ENCODE measurements at regions not wholly inside any gene's neighbourhood (a gene's known extent, or its start where the extent isn't known, plus 50 kb on each side); places are given as distances from the start of the nearest gene placed in this dataset.

DNA sequence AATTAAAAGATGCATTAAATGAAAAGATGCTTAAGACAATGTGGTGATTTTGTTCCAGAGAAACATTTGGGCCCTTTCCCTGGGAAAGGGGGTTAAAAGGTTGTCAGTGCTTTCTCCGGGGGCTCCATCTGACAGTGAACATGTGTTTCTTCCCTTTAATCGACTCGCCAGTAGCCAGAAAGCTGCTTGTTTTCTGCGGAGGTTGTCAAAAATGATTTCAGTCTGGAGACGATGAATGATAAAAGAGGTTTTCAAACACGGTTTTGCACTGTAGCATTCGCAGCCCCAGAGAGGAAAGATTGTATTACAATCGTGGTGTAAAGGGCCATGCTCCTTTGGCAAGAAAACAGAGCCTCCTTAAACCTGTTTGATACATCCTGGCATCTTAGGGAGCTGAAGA, 111.5 kb upstream of the MEIS1 start:
- POLR2A ChIA-PET: no interaction called here
- H3K4me3 Mint-ChIP-seq: no peak overlapping the region
- H3K36me3 Mint-ChIP-seq: no peaks in the 10 kb centered on the region
- H3K9me3 Mint-ChIP-seq: no peaks in the 10 kb centered on the region
- ATAC-seq (peak; percentile 43; the same call in 1 of the 2 replicates), DNase-seq (ENCODE audit: low spot score) (no peak)
- CTCF ChIA-PET: interaction anchor here (0.6 kb wide), 1 partner anchor 15 kb away, joined by 3 read pairs; no protein-coding TSS in a partner anchor
- no peaks in the 10 kb centered on the region for H3K27me3 Mint-ChIP-seq (ENCODE audit: low read depth)
- H3K27ac Mint-ChIP-seq: no peak overlapping the region
- TF ChIP-seq ZNF138 (CRISPR knock-in tag; conservative IDR thresholded peaks at IDR 0.05) (no peak), ZNF423 (CRISPR knock-in tag; IDR thresholded peaks at IDR 0.05) (no peak), NR1H2 (CRISPR knock-in tag; IDR thresholded peaks at IDR 0.05) (no peak), TEAD4 (CRISPR knock-in tag; IDR thresholded peaks at IDR 0.05) (no peak), NR3C1 (CRISPR knock-in tag; conservative IDR thresholded peaks at IDR 0.05; ENCODE audit: low read depth) (no peak), HMGA2 (CRISPR knock-in tag; IDR thresholded peaks at IDR 0.05) (no peak), MXD4 (CRISPR knock-in tag; IDR thresholded peaks at IDR 0.05; ENCODE audit: borderline replicate concordance) (no peak), TP53 (CRISPR knock-in tag; IDR thresholded peaks at IDR 0.05) (no peak), ZNF317 (CRISPR knock-in tag; IDR thresholded peaks at IDR 0.05; ENCODE audit: borderline replicate concordance, low read depth) (no peak), FOXP1 (CRISPR knock-in tag; IDR thresholded peaks at IDR 0.05; ENCODE audit: borderline replicate concordance) (no peak), KAT7 (CRISPR knock-in tag; IDR thresholded peaks at IDR 0.05; ENCODE audit: borderline replicate concordance) (no peak)
- TF ChIP-seq, protein P1, sequence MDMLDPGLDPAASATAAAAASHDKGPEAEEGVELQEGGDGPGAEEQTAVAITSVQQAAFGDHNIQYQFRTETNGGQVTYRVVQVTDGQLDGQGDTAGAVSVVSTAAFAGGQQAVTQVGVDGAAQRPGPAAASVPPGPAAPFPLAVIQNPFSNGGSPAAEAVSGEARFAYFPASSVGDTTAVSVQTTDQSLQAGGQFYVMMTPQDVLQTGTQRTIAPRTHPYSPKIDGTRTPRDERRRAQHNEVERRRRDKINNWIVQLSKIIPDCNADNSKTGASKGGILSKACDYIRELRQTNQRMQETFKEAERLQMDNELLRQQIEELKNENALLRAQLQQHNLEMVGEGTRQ (CRISPR knock-in tag; IDR thresholded peaks at IDR 0.05): no peak
- TF ChIP-seq, protein P2, sequence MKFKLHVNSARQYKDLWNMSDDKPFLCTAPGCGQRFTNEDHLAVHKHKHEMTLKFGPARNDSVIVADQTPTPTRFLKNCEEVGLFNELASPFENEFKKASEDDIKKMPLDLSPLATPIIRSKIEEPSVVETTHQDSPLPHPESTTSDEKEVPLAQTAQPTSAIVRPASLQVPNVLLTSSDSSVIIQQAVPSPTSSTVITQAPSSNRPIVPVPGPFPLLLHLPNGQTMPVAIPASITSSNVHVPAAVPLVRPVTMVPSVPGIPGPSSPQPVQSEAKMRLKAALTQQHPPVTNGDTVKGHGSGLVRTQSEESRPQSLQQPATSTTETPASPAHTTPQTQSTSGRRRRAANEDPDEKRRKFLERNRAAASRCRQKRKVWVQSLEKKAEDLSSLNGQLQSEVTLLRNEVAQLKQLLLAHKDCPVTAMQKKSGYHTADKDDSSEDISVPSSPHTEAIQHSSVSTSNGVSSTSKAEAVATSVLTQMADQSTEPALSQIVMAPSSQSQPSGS (CRISPR knock-in tag; IDR thresholded peaks at IDR 0.05; ENCODE audit: borderline replicate concordance, low read depth): no peak
- TF ChIP-seq, protein P3, sequence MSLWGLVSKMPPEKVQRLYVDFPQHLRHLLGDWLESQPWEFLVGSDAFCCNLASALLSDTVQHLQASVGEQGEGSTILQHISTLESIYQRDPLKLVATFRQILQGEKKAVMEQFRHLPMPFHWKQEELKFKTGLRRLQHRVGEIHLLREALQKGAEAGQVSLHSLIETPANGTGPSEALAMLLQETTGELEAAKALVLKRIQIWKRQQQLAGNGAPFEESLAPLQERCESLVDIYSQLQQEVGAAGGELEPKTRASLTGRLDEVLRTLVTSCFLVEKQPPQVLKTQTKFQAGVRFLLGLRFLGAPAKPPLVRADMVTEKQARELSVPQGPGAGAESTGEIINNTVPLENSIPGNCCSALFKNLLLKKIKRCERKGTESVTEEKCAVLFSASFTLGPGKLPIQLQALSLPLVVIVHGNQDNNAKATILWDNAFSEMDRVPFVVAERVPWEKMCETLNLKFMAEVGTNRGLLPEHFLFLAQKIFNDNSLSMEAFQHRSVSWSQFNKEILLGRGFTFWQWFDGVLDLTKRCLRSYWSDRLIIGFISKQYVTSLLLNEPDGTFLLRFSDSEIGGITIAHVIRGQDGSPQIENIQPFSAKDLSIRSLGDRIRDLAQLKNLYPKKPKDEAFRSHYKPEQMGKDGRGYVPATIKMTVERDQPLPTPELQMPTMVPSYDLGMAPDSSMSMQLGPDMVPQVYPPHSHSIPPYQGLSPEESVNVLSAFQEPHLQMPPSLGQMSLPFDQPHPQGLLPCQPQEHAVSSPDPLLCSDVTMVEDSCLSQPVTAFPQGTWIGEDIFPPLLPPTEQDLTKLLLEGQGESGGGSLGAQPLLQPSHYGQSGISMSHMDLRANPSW (CRISPR knock-in tag; conservative IDR thresholded peaks at IDR 0.05; ENCODE audit: low read depth): no peak
- TF ChIP-seq, protein P4, sequence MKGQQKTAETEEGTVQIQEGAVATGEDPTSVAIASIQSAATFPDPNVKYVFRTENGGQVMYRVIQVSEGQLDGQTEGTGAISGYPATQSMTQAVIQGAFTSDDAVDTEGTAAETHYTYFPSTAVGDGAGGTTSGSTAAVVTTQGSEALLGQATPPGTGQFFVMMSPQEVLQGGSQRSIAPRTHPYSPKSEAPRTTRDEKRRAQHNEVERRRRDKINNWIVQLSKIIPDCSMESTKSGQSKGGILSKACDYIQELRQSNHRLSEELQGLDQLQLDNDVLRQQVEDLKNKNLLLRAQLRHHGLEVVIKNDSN (CRISPR knock-in tag; IDR thresholded peaks at IDR 0.05): no peak
- TF ChIP-seq, protein P5, sequence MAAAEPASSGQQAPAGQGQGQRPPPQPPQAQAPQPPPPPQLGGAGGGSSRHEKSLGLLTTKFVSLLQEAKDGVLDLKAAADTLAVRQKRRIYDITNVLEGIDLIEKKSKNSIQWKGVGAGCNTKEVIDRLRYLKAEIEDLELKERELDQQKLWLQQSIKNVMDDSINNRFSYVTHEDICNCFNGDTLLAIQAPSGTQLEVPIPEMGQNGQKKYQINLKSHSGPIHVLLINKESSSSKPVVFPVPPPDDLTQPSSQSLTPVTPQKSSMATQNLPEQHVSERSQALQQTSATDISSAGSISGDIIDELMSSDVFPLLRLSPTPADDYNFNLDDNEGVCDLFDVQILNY (CRISPR knock-in tag; IDR thresholded peaks at IDR 0.05): no peak
- H3K4me1 Mint-ChIP-seq: peaks cover 50% of the 10 kb centered on the region

DNA sequence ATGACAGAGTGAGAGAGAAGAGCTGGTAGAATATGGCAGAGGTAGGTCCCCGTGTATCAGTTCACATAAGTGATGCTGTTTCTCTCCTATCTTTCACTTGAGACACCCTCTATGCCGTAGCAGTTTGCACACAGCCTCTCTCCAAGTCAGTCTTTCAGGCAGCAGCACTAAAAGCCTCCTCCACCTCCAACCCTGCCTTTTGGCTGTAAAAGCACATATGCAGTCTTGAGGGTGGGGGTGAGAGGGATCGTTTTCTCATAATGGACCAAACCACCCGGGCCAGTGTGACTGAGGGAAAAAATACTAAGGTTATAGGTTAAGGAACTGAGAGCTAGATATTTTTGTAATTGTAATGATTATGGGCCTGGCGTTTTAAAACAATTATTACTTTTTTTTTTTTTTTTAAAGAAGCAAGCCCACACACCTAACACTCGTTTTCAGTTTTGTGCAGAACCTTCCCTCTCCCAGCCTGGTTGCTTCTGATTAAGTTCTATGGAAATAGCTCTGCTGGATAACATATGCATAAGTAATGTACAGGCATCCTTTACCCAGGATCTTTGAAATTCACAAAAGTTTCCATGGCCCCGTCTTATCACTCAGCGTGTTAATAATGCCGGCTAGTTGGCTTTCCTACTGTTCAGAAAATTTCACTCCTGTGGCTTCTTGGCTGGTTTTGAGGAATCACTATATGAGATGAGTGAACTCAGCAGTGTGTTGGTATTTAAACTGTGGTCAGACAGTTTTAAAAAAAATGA, 112.2 kb upstream of the MEIS1 start:
- no peaks in the 10 kb centered on the region for H3K27me3 Mint-ChIP-seq (ENCODE audit: low read depth)
- H3K4me3 Mint-ChIP-seq: no peak overlapping the region
- H3K9me3 Mint-ChIP-seq: no peaks in the 10 kb centered on the region
- ChIA-PET POLR2A (interaction anchor here (1.0 kb wide), 1 partner anchor 20 kb away, joined by 4 read pairs; no protein-coding TSS in a partner anchor), CTCF (interaction anchor here (0.6 to 0.7 kb wide), 2 partner anchors 404 to 520 kb away, joined by 3 read pairs; no protein-coding TSS in a partner anchor)
- H3K36me3 Mint-ChIP-seq: no peaks in the 10 kb centered on the region
- peaks cover 55% of the 10 kb centered on the region for H3K4me1 Mint-ChIP-seq
- no peak overlapping the region for H3K27ac Mint-ChIP-seq
- DNase-seq (ENCODE audit: low spot score): no peak
- ATAC-seq: peak; percentile 38; the same call in 1 of the 2 replicates
- TF ChIP-seq FOXP1 (CRISPR knock-in tag; IDR thresholded peaks at IDR 0.05; ENCODE audit: borderline replicate concordance) (no peak), SMAD3 (CRISPR knock-in tag; IDR thresholded peaks at IDR 0.05; ENCODE audit: borderline replicate concordance) (no peak), NFE2L1 (CRISPR knock-in tag; IDR thresholded peaks at IDR 0.05) (no peak), PRRX2 (CRISPR knock-in tag; IDR thresholded peaks at IDR 0.05) (no peak)
- TF ChIP-seq, protein P6, sequence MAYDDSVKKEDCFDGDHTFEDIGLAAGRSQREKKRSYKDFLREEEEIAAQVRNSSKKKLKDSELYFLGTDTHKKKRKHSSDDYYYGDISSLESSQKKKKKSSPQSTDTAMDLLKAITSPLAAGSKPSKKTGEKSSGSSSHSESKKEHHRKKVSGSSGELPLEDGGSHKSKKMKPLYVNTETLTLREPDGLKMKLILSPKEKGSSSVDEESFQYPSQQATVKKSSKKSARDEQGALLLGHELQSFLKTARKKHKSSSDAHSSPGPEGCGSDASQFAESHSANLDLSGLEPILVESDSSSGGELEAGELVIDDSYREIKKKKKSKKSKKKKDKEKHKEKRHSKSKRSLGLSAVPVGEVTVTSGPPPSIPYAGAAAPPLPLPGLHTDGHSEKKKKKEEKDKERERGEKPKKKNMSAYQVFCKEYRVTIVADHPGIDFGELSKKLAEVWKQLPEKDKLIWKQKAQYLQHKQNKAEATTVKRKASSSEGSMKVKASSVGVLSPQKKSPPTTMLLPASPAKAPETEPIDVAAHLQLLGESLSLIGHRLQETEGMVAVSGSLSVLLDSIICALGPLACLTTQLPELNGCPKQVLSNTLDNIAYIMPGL (CRISPR knock-in tag; IDR thresholded peaks at IDR 0.05): no peak
- TF ChIP-seq, protein P7, sequence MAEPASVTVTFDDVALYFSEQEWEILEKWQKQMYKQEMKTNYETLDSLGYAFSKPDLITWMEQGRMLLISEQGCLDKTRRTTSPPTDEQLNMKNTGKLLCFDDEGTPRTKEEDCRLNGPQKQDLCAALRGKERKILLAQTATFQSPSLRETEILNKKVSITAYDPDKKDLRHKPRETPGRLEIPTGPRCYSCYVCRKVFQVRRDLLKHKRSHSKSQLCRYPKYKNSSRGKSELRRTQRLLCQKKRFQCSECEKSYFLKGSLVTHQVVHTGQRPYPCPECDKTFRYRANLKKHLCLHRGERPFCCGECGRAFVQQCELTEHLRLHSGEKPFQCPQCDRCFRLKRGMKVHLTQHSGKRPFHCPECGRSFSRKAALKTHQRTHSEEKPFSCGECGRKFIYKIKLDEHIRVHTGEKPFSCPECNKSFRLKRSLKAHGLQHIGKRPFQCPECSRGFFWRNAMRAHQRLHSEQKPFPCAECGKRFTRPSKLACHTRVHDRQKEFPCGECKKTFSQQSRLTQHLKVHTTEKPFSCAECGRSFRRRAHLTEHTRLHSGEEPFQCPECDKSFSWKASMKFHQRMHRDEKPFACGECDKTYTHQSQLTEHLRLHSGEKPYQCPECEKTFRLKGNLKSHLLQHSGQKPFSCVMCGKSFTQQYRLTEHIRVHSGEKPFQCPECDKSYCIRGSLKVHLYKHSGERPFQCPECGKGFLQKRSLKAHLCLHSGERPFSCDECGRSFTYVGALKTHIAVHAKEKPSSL (CRISPR knock-in tag; conservative IDR thresholded peaks at IDR 0.05): no peak
- TF ChIP-seq, protein P8, sequence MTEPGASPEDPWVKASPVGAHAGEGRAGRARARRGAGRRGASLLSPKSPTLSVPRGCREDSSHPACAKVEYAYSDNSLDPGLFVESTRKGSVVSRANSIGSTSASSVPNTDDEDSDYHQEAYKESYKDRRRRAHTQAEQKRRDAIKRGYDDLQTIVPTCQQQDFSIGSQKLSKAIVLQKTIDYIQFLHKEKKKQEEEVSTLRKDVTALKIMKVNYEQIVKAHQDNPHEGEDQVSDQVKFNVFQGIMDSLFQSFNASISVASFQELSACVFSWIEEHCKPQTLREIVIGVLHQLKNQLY (CRISPR knock-in tag; IDR thresholded peaks at IDR 0.05): no peak

Measured in WTC11 (cell line).